WTC11 (cell line): ENCODE measurements at regions not wholly inside any gene's neighbourhood (a gene's known extent, or its start where the extent isn't known, plus 50 kb on each side); places are given as distances from the start of the nearest gene placed in this dataset.

Source experiments
- ETV6 ChIP-seq: sonication (generic); formaldehyde crosslinking; IDR thresholded peaks from 2 replicates; pipeline ENCODE4 v1.8.1; 2022; ENCODE audit warnings: mild to moderate bottlenecking, missing genetic modification reagents
- JUN ChIP-seq: sonication (generic); formaldehyde crosslinking; IDR thresholded peaks from 2 replicates; pipeline ENCODE4 v1.8.0; 2023; ENCODE audit warnings: mild to moderate bottlenecking, missing genetic modification reagents
- TEAD4 ChIP-seq: sonication (generic); formaldehyde crosslinking; IDR thresholded peaks from 2 replicates; pipeline ENCODE4 v1.8.0; 2022; ENCODE audit warnings: mild to moderate bottlenecking, missing genetic modification reagents
- TF ChIP-seq, protein P1 (sequence below): fragments of 250-450 bp; sonication (Bioruptor Pico); IDR thresholded peaks from 2 replicates; pipeline ENCODE4 v1.9.0; 2021; ENCODE audit warnings: moderate library complexity, mild to moderate bottlenecking, inconsistent platforms, borderline replicate concordance
- TF ChIP-seq, protein P2 (sequence below): fragments of 200-600 bp; IDR thresholded peaks from 2 replicates; pipeline ENCODE4 v1.8.0; 2022; ENCODE audit warnings: antibody characterized with exemption
- TF ChIP-seq, protein P3 (sequence below): sonication (generic); formaldehyde crosslinking; IDR thresholded peaks from 2 replicates; pipeline ENCODE4 v1.8.1; 2023; ENCODE audit warnings: mild to moderate bottlenecking, moderate library complexity, missing genetic modification reagents
- TF ChIP-seq, protein P4 (sequence below): sonication (generic); formaldehyde crosslinking; IDR thresholded peaks from 2 replicates; pipeline ENCODE4 v1.8.0; 2022; ENCODE audit warnings: mild to moderate bottlenecking, missing genetic modification reagents

DNA sequence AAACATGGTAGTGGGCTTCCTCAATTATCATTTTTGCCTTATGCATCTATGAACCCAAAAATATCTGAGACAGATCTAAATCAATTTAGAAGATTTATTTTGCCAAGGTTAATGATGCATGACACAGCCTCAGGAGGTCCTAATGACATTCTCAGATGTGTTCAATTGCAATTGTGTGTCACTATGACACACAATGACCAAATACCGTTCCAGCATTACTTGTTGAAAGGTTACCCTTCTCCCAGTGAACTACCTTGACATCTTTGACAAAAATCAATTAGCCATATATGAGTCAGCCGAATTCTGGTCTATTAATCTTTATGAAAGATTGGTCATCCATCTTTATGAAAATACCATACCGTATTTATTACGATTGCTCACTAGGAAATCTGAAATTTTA lies 592.5 kb upstream of the GJE1 start:
- TF ChIP-seq, protein P1, sequence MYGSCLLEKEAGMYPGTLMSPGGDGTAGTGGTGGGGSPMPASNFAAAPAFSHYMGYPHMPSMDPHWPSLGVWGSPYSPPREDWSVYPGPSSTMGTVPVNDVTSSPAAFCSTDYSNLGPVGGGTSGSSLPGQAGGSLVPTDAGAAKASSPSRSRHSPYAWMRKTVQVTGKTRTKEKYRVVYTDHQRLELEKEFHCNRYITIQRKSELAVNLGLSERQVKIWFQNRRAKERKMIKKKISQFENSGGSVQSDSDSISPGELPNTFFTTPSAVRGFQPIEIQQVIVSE (CRISPR knock-in tag), result no peak
- TF ChIP-seq, protein P2, sequence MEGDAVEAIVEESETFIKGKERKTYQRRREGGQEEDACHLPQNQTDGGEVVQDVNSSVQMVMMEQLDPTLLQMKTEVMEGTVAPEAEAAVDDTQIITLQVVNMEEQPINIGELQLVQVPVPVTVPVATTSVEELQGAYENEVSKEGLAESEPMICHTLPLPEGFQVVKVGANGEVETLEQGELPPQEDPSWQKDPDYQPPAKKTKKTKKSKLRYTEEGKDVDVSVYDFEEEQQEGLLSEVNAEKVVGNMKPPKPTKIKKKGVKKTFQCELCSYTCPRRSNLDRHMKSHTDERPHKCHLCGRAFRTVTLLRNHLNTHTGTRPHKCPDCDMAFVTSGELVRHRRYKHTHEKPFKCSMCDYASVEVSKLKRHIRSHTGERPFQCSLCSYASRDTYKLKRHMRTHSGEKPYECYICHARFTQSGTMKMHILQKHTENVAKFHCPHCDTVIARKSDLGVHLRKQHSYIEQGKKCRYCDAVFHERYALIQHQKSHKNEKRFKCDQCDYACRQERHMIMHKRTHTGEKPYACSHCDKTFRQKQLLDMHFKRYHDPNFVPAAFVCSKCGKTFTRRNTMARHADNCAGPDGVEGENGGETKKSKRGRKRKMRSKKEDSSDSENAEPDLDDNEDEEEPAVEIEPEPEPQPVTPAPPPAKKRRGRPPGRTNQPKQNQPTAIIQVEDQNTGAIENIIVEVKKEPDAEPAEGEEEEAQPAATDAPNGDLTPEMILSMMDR, result no peak
- no peak for TF ChIP-seq JUN (CRISPR knock-in tag)
- no peak for TF ChIP-seq ETV6
- TF ChIP-seq TEAD4 (CRISPR knock-in tag), result no peak
- TF ChIP-seq, protein P3, sequence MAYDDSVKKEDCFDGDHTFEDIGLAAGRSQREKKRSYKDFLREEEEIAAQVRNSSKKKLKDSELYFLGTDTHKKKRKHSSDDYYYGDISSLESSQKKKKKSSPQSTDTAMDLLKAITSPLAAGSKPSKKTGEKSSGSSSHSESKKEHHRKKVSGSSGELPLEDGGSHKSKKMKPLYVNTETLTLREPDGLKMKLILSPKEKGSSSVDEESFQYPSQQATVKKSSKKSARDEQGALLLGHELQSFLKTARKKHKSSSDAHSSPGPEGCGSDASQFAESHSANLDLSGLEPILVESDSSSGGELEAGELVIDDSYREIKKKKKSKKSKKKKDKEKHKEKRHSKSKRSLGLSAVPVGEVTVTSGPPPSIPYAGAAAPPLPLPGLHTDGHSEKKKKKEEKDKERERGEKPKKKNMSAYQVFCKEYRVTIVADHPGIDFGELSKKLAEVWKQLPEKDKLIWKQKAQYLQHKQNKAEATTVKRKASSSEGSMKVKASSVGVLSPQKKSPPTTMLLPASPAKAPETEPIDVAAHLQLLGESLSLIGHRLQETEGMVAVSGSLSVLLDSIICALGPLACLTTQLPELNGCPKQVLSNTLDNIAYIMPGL, result no peak
- TF ChIP-seq, protein P4, sequence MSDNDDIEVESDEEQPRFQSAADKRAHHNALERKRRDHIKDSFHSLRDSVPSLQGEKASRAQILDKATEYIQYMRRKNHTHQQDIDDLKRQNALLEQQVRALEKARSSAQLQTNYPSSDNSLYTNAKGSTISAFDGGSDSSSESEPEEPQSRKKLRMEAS, result no peak
